ENCODE measurements at regions not wholly inside any gene's neighbourhood (a gene's known extent, or its start where the extent isn't known, plus 50 kb on each side); places are given as distances from the start of the nearest gene placed in this dataset.
"Not testable (repeated sequence)": the region's sequence is repeated elsewhere in the genome, so short reads cannot be mapped to it uniquely, and the experiment has no call there.

DNA sequence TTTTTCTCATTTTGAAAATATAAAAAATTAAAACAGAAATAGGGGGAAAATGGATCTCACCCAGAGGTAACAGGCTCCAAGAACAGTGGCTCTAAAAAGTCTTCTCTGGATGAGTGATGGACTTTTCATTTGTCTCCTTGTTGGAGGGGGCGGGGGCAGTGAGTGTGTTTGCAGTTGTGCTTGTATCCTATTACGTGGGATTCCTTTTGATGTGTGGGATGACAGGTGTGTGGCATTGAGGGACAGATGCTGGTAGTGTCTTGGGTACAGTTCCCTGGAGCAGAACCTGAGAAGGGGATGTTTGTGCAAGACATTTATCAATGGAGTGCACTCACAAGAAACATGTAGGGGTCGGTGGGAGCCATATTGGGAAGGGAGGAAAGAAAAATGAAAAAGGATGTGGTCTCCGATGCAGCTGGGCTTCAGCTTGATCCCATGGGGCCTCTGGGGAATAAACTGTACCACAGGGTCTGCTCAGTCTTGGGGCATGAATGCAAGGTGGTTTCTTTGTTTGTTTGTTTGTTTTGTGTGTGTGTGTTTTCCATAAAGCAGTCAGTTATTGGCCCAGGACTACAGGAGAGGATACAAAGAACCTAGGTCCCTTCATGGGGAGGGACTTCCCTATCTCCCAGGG is 120.0 kb upstream of the SLC35G4 start:
- TF ChIP-seq, protein P1, sequence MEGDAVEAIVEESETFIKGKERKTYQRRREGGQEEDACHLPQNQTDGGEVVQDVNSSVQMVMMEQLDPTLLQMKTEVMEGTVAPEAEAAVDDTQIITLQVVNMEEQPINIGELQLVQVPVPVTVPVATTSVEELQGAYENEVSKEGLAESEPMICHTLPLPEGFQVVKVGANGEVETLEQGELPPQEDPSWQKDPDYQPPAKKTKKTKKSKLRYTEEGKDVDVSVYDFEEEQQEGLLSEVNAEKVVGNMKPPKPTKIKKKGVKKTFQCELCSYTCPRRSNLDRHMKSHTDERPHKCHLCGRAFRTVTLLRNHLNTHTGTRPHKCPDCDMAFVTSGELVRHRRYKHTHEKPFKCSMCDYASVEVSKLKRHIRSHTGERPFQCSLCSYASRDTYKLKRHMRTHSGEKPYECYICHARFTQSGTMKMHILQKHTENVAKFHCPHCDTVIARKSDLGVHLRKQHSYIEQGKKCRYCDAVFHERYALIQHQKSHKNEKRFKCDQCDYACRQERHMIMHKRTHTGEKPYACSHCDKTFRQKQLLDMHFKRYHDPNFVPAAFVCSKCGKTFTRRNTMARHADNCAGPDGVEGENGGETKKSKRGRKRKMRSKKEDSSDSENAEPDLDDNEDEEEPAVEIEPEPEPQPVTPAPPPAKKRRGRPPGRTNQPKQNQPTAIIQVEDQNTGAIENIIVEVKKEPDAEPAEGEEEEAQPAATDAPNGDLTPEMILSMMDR (IDR thresholded peaks at IDR 0.05; ENCODE audit: borderline replicate concordance, insufficient read depth, low read depth, low read length) = no peak
- no peak overlapping the region for H3K4me3 ChIP-seq (ENCODE audit: low read depth, low read length)

DNA sequence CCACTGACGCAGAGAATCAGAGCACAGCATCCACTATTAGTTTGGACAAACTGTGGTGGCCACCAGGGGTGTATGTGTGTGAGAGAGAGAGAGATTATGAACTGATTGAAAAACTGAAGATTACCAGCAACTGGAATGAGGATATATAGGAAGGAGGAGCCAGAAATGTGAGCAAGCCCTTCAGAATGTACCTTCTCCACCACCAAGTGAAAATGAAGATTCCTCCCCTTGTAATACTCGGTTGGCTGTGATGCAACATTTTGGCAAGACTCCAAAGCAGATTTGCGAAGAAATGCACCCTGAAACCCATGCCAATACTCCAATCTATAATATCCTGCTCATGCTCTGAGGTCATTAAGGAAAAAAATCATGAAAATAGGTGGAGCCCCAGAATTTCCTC is 121.2 kb upstream of the SLC35G4 start:
- H3K4me3 ChIP-seq (ENCODE audit: low read depth, low read length) = no peak overlapping the region
- TF ChIP-seq, protein P1 (IDR thresholded peaks at IDR 0.05; ENCODE audit: borderline replicate concordance, insufficient read depth, low read depth, low read length) = no peak

DNA sequence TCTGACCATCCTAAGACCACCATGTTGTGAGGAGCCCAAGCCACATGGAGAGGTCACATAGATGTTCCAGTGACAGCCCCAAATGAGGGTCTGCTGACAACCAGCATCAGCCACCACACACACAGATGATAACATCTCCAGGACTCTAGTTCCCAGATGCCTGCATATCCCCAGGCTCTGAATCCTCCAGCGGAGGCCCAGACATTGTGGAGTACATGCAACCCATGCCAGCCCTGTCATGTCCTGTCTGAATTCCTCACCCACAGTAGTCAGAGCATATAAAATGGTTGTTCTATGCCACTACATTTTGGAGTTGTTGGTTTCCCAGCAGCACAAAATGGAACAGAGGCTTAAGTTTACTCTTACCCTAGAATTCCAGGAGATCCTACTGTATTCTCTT is 122.0 kb upstream of the SLC35G4 start:
- H3K4me3 ChIP-seq (ENCODE audit: low read depth, low read length) = no peak overlapping the region
- TF ChIP-seq, protein P1 (IDR thresholded peaks at IDR 0.05; ENCODE audit: borderline replicate concordance, insufficient read depth, low read depth, low read length) = no peak

DNA sequence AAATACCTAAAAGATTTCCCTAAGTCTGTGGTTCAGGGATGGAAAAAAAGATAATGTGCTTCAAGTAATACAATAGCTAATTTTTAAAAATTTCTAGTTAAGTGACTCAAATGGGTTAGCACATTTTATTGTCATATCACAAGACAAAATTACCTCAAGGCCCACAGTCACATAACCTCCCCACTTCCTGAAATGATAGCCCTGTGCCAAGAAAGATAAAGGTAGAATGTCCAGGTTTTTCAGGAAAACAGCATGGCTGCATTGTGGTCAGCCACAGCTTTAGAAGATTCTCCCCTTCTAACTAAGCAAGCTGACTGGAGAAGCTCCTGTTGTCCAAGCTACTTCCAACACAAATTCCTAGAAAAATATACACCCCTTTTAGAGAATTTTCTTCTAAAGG is 127.1 kb upstream of the SLC35G4 start:
- TF ChIP-seq, protein P1 (IDR thresholded peaks at IDR 0.05; ENCODE audit: borderline replicate concordance, insufficient read depth, low read depth, low read length) = no peak

DNA sequence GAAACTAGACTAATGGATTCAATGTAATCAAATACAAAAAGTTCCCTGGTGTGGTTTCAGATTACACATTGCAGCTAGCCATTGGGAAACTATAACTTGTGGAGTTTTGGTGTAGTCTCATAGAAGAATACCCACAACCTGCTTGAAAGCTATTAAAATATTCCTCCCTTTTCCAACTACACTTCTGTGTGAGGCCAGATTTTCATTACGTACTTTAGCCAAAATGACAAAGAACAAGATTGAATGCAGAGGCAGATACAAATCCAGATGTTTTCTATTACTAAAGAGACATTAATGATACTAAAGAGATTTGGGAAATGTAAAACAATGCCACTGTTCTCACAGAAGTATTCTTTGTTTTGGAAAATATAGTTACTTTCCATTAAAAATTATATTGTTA is 128.7 kb upstream of the SLC35G4 start:
- no peak overlapping the region for H3K4me3 ChIP-seq (ENCODE audit: low read depth, low read length)
- TF ChIP-seq, protein P1 (IDR thresholded peaks at IDR 0.05; ENCODE audit: borderline replicate concordance, insufficient read depth, low read depth, low read length) = no peak

More for the DNA sequence above, 127.1 kb upstream of the SLC35G4 start:
- no peak overlapping the region for H3K4me3 ChIP-seq (ENCODE audit: low read depth, low read length)

DNA sequence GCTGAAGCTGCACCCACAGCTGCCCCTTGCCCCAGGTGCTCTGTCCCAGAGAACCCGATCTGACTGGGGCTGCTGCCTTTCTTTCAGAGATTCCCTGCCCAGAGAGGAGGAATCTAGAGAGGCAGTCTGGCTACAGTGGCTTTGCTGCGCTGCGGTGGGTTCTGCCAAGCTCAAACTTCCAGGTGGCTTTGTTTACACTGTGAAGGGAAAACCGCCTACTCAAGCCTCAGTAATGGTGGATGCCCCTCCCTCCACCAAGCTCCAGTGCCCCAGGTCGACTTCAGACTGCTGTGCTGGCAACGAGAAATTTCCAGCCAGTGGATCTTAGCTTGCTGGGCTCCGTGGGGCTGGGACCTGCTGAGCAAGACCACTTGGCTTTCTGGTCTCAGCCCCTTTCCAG is 130.4 kb upstream of the SLC35G4 start:
- not testable (repeated sequence) for H3K4me3 ChIP-seq (ENCODE audit: low read depth, low read length)

DNA sequence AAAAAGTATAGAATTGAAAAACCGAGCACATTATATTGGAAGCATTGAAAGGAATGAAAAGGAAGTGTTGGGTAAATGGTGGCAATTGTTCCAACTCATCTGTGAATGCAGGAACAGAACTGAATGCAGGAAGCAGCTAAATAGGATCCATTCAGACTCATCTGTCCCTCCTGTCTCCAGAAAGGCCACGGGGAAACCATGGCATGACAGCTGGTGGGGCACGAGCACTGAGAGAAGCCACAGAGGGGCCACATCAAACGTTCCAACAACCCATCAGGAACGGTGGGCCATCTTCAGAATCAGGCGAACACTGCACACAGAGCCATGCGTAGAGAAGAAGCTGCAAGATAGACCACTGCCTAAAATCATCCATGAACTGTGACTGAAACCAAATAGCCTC is 138.5 kb upstream of the SLC35G4 start:
- TF ChIP-seq, protein P1 (IDR thresholded peaks at IDR 0.05; ENCODE audit: borderline replicate concordance, insufficient read depth, low read depth, low read length) = no peak
- H3K4me3 ChIP-seq (ENCODE audit: low read depth, low read length) = no peak overlapping the region

DNA sequence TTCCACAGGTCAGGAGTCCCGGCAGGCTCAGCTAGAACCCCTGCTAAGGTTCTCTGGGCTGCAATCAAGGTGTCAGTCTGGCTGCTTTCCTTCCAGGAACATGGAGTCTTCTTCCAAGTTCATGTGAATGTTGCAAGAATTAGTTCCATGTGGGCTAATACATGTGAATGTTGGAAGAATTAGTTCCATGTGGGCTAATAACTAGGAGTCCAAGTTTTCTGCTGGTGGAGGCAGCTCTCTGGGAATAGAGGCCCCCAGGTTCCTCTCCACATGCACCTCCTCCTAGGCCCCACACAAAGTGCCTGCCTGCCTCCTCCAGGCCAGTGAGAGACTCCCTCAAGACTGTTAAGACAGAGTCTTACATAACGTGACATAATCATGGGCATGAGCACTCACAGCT is 140.8 kb upstream of the SLC35G4 start:
- H3K4me3 ChIP-seq (ENCODE audit: low read depth, low read length) = no peak overlapping the region
- TF ChIP-seq, protein P1 (IDR thresholded peaks at IDR 0.05; ENCODE audit: borderline replicate concordance, insufficient read depth, low read depth, low read length) = no peak

Data from GM12875 (cell line).